ENCODE measurements at regions not wholly inside any gene's neighbourhood (a gene's known extent, or its start where the extent isn't known, plus 50 kb on each side); places are given as distances from the start of the nearest gene placed in this dataset.
A peak's percentile ranks its signal among the peaks of the same experiment; 100 is the strongest.

DNA sequence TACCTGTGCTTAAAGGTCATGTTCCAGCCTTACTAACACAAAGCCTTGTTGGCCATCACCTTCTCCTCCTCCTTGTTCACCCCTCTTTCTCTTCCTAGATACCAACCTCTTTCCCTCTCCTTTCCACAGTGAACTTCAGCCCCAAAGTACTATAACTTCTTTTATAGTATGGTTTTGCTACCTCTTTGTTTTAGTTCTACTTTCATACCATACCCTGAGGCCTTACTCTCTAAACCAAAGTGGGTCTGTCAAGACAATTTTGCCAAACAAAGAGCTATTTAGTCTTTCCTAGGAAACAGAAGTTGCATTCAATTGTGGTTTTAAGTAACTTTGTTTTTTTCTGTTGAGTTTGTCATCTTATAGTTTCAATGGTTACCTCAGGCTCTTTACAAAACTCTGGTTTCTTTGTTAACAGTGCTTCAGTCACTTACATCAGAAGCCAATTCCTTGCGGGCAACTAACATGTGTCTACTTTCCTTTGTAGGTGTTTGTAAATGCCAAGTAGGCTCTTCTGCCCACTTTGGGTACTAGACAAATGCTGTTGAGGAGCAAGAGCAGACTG is 623.9 kb upstream of the PKN2 start:
- DNase-seq: no peak

DNA sequence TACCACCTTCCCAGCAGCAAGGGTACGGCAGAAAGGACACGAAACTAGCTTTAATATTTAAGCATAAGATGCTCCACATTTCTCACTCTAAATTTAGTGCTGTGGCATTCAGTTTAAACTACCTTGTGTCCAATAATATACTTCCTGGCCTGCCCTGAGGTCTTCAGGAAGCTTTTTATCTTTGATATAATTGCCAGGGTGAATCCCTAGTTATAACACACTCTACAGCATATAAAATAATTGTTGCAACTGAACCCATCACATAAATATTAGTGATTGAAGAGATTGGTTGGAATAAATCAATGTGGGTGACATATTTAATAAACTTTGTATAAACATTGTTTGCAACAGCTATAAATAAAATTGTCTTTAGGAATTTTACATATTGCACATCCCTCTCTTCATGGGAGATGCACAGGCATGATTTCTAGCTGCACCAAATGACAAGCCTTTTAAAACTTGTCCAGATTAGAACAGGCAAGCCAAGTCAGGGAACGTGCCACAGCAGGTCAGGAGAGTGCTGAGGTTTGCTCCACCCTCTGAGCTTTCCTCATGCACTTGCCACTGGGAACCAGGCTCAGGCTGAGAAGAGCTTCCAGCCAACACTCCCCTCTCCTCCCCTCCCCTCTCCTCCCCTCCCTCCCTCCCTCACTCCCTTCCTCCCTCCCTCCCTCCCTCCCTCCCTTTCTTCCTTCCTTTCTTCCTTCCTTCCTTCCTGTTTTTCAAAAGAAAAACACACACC is 623.2 kb upstream of the PKN2 start:
- DNase-seq: peak in 5 of 51 donors; percentile 0 to 5 (median 3)

DNA sequence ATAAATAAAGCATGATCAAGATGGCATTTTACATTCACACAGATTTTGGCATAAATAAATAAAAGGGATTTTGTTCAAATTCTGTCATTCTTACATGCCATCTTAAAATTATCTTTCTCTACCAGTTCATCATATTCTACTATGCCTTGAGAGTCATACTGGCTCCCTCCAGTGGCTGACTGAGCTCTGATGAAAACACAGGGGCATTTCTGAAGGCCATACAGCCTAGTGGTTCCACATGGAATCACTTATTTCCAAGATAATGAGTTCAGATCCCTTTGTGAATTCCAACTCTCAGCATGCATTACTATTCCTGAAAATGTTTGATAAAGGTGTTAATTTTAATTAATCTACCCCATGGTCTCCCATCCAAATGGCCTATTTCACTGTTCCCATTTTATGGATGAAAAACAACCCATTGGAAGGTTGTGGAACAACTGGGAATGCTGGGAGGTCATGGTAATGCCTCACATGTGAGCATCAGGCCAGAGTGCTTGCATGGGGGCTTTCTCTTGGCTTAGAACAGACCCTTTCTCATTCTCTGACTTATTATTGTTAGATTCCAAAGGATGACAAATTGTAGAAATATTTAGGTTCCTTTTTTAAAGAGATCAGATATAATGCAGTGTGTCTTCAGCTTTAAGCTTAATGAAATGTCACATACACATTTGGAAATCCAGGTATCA is 622.4 kb upstream of the PKN2 start:
- peak in 14 of 51 donors; percentile 2 to 27 (median 15) for DNase-seq

DNA sequence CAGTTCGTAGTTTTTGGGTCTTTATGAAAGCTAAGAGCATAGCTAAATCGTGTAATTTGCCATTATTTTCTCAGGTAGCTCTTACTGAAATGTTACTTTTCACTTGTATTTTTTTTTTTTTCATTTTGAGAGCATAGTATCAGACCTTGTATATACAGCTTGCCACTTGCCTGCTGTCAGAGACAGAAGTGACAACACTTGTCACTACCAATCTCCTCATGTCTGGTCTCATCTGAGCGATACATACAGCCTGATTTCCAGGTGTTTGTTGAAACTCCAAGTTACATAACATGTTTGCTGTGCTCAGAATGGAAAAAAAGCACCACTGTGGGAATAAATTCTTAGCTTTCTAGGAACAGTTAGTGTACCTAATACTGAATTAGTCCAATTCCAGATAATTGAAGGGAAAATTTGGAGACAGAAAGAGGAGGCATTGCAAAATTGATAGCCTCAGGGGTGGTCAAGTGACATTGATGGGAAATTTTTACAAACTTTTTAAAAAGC is 621.4 kb upstream of the PKN2 start:
- DNase-seq: no peak

DNA sequence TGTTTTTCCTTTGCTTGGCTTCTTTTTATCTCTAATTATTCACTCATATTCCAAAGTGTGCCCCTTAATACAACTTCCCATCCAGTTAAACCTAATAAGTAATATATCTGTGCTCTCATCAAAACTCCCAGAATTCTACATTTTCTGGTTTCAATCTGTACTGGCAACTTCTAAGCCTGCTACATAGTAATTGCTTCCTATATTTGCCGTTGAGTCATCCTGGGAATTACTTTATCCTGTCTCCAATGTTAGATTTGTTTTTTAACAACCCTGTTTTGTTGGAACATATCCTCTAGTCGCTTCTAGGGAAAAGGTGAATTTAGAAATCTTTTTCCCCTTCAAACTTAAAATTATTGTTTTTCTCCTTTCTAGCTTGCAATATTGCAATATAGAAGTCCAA is 620.5 kb upstream of the PKN2 start:
- DNase-seq: no peak

DNA sequence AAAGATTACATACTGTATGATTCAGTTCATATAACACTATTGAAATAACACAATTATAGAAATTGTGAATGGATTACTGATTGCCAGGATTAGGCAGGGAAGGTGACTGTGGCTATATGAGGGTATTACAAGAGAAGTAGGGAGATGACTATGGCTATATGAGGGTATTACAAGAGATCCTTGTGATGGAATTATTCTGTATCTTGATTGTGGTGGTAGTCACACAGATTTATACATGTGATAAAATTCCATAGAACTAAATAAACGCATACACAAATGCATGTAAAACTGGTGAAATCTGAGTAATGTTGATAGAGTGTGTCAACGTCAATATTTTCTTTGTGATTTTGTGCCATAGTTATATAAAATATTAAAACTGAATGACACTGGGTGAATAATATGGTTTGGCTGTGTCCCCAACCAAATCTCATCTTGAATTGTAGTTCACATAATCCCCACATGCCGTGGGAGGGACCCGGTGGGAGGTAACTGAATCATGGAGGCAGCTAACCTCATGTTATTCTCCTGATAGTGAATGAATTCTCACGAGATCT is 615.6 kb upstream of the PKN2 start:
- DNase-seq: no peak

DNA sequence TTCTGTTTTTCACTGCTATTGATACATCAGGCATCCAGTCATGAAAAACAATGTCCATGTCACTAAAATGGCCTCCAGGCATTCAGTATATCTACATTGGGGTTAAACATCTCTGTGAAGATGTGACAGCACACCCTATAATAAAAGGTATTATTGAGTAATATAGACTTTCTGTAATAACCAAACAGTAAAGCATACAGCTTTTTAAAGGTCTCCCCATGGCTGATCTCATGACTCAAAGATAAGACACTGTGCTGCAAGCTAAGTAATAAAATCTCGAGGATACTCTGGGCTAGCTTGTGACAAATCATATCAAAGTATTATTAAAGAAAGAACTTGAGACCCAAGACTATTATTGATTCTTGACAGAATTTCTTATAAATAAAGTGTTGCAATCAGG is 613.1 kb upstream of the PKN2 start:
- no peak for DNase-seq

DNA sequence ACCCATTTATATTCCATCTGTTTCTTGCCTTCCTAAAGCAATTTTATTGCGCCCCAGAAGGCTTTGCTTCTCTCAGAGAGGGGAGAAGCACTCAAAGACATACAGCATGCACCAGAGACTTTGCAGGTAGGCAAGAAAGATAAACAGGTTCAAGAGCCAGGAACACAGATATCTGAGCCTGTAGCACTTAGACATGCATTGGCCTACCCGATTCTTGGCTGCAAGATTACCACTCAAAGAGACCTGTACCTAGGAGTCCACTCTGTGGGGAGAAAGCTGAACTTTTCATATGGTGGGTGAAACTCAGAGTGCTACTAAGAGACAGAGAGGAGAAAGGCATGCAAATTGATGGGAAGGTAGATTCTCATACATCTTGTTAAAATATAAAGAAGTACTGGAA is 609.4 kb upstream of the PKN2 start:
- DNase-seq: no peak

DNA sequence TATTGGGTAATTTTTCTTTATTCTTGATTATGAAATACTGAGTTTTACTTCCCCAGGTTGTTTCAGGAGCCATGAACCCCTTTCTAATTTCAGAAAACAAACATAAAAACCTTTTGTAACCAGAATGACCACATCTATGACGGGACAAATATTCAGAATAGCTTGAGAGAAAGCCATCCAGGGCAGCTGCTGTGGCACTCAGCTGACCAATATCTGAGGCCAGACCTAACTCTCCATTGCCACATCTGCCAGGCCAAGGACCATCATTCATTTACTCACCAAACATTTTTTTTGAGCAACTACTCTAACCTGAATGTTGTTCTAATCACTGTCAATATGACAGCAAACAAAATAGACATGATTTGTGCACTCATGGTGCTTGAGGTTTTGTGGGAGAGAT is 608.3 kb upstream of the PKN2 start:
- no peak for DNase-seq

DNA sequence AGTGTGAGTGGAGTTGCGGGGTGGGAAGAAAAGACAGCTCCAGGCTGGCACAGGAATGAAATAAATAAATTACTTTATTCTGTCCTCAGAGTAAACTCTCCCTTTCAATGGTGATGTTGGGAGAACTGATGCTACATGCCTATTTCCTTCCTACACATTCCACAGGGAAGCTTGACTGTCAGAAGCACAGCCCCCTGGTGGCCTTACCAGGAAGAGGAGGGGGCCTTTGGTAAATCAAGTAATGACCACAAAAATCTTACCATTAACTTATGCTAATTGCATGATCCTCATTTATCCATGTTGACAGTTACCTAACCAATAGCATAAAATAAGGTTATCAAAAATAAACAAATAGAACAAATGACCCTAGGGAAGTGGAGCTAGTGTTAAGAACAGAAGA is 605.0 kb upstream of the PKN2 start:
- DNase-seq: no peak

DNA sequence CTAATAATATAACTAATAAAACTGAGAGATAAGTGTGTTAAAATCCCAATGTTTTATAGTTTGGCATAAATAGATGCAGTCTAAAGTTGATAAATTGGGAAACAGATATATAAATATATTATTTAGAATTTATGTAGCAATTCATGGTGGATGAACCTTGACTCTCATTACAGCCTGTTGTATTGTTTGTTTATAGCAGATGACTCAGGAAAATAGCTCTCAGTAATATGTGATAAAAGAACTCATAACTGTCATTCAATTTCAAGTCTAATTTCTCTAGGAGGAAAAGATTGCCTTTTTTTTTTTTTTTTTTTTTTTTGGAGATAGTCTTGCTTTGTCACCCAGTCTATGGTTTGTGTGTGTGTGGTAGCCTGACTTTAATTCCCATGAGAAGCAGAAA is 603.2 kb upstream of the PKN2 start:
- no peak for DNase-seq

DNA sequence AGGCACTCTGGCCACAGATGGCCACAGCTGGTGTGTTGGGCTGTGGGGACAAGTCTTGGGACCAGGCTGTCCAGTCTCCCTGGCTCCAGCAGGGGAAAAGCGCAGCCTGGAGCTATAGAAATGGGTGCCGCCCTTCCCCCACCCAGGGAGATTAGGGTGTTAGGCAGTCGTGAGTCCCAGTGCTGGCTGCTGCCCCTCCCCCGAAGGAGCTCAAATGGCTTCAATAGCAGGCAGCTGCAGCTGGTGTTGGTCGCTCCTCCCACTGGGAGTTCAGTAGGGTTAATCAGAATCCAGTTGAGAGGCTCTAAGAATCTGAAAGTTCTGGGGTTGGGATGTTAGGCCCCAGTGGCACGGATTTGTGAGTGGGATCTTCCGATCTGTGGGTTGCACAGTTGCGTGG is 595.6 kb upstream of the PKN2 start:
- no peak for DNase-seq

DNA sequence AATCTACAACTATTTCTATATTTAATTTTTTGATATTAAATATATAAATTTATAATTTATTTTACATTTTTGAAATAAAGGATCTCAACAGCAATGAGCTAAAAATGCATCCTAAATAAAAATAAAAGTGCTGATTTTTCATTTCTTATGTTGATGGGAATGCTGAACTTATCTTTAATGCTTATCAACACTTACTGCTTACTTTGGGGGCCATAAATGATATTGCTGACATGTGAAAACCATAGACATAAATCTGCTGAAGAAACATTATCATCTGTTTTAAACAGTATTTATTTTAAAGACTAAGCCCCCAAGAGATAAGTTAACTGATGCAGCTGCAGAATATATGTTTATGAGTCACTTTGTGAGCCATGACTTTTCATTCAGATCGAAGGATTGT is 594.1 kb upstream of the PKN2 start:
- DNase-seq: no peak

DNA sequence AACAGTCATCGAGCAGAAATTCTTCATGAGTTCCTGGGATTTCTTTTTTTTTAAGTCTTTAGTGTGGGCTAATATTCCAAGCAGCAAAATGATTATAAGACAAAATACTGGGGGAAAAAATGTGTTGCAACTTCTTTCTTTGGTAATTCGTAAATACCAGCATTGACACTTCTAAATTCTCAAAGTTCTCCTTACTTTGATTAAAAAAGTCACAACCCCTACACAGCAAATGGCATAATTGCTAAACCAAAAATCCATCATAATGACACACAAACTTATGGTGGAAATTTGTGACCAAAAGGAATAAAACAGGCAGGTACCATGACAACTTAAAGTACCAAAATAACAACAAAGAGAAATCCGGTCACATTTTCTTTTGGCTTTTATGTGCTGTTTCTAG is 585.2 kb upstream of the PKN2 start:
- no peak for DNase-seq

DNA sequence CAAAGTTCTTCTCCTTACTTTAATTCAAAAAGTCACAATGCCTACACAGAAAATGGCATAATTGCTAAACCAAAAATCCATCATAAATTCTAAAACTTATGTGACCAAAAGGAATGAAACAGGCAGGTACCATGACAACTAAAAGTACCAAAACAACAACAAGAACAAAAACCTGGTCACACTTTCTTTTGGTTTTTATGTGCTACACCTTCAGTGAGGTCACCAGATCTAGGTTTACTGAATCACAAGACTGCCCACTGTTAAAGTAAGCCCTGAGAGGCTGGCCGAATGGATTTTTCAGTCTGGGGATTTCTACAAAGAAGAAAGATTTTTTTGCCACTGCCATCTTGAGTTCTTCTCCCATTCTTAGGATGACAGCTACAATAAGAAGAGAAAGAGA is 583.0 kb upstream of the PKN2 start:
- DNase-seq: no peak

DNA sequence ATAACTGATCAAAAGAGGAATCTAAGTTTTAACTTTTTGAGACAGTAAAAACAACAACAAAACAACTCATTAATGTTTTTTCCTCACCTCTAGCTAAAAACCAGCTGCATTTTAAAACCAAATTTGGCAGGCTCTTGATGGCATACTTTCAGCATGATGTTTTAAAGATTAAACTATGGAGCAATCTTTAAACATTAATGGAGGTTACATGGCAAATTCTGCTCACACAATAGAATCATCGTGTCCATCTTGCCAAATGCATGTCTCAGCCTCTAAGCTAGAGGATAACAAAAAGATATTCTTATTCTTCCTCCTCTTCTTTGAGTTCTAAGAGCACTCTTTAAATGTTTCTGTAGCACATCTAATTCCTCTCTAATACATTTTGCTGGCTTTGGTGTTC is 579.8 kb upstream of the PKN2 start:
- DNase-seq: no peak

DNA sequence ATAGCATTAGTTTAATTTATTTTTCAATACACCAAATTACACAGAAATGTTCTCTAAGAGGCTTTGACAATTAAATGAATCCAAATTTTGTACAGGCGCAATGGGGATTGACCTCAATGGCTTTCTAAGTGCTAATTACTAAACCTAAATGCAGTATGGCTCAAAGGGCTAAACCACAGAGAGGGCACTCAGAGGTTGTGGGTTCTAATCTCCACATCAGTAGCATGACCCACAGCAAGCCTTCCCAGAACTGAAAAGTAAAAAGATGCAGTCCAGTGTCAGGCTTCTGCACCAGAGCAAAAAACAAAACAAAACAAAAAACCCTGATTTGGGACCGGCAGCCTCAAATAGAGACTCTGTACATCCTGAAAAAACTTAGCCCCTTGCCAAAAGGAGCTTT is 579.2 kb upstream of the PKN2 start:
- DNase-seq: no peak

DNA sequence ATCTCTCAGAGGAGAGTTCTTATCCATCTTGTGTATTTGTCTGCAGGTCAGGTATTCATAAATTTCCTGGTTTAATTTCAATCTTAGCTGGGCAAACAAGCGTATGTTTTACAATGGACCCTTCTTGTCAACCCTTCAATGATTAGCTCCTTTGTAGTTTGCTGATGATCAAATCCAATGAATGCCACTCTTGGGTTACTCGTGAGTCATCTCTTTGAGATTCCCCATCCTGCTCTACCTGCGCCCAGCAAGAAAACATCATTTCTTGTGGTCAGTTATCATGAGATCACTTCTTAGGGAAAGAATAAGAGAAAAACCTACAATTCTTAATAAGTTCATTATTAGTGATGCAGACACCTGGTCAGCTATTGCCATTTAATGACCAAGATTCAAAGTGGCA is 572.3 kb upstream of the PKN2 start:
- no peak for DNase-seq

DNA sequence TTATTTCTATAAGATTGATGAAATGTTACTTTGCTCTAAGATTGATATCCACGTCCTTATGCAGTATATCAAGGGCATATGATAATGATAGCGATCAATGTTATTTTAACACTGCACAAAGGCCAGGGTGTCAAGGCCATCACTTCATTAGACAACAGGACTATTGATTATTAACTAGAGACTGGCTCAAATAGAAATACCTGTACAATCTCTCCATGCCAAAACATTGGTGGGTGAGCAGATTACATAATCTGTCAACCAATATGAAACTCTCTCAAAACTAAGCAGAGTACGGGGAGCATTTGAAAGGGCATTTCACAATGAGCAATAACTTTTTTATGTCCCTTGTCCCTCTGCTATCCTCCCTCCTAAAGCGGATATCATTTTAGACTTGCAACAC is 566.5 kb upstream of the PKN2 start:
- no peak for DNase-seq

DNA sequence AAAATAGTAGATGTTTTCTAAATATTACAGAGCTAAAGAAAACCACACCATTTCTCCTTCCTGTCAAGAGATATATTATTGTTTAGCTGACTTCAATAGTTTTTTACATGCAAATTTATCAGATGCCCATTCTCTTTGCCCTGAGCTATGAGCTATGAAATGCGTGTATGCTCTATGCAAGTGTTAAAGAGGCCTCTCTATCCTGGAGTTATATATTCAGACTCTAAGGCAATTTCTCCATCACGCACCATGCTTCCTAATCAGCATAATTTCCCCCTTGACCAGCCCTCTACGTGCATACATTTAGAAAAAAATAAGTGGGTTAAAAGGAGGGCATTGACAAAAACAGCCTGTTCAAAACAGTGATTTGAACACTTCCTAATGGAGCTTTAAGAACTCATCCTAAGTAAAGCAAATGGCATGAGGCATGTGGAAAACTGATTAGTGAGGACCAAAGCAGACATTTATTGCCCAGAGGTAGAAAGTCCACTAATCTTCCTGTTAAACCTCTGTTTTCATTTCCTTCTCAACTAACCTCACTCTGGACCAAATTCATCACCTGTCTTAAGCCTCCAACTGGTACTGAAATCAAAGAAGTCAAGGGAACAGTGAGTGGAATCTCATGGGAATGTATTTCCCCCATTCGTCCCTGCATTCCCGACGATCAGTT is 565.8 kb upstream of the PKN2 start:
- DNase-seq: no peak

DNA sequence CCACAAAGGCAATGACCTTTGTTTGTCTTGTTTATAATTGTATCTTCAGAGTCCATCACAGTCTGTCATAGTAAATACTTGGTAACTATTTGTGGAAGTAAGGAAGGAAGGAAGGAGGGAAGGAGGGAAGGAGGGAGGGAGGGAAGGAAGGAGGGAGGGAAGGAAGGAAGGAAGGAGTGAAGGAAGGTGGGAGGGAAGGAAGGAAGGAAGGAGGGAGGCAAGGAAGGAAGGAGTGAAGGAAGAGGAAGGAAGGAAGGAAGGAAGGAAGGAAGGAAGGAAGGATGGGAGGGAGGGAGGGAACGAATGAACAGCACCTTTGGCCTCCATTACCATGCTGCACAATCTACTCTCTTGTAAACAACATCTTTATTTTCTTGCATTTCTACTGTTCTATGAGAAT is 559.5 kb upstream of the PKN2 start:
- no peak for DNase-seq

DNA sequence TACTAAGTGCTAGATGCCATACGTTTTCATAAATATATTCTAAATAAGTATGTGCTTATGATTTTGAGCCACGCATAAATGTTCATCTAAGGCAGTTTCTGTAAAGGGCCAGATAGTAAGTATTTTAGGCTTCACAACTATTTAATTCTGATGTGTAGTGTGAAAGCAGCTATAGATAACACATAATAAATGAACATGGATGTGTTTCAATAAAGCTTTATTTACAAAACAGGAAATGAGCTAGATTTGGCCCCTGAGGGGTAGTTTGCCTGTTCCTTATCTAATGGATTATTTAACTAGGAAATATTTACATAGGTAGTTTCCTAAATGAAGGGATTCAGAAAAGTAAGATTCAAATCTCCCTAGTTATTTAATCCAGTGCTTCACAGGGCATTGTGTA is 557.6 kb upstream of the PKN2 start:
- DNase-seq: no peak
